Smooth muscle cell (in vitro differentiated cells): ENCODE measurements at regions not wholly inside any gene's neighbourhood (a gene's known extent, or its start where the extent isn't known, plus 50 kb on each side); places are given as distances from the start of the nearest gene placed in this dataset.

ENCODE experiments used
- DNase-seq: peaks from one replicate; lab custom pipeline; 2025; ENCODE audit not compliant: unreplicated experiment; lab: John Stamatoyannopoulos, UW
- H2AFZ ChIP-seq: fragments of 200-600 bp; sonication (generic); 2 replicates; pipeline ENCODE4 v1.6.0; 2016; ENCODE audit warnings: antibody characterized with exemption, low read depth, mild to moderate bottlenecking
- H3F3A ChIP-seq: fragments of 200-600 bp; sonication (generic); 2 replicates; pipeline ENCODE4 v1.6.0; 2017; ENCODE audit warnings: antibody characterized with exemption, low read depth
- H3K27ac ChIP-seq: fragments of 200-600 bp; sonication (generic); 2 replicates; pipeline ENCODE4 v1.5.1; 2016; ENCODE audit warnings: low read depth, mild to moderate bottlenecking
- H3K27me3 ChIP-seq: fragments of 200-600 bp; sonication (generic); 2 replicates; pipeline ENCODE4 v1.6.1; 2016; ENCODE audit warnings: low read depth, mild to moderate bottlenecking
- H3K36me3 ChIP-seq: fragments of 200-600 bp; sonication (generic); 2 replicates; pipeline ENCODE4 v1.5.1; 2016; ENCODE audit warnings: low read depth
- H3K4me1 ChIP-seq: fragments of 200-600 bp; sonication (generic); 2 replicates; pipeline ENCODE4 v1.5.1; 2016; ENCODE audit warnings: low read depth
- H3K4me2 ChIP-seq: fragments of 200-600 bp; sonication (generic); 2 replicates; pipeline ENCODE4 v1.6.0; 2016; ENCODE audit warnings: mild to moderate bottlenecking
- H3K4me3 ChIP-seq: fragments of 200-600 bp; sonication (generic); 2 replicates; pipeline ENCODE4 v1.5.1; 2016; ENCODE audit warnings: mild to moderate bottlenecking
- H3K79me2 ChIP-seq: fragments of 200-600 bp; sonication (generic); 2 replicates; pipeline ENCODE4 v1.6.0; 2016; ENCODE audit warnings: low read depth, mild to moderate bottlenecking
- H3K9ac ChIP-seq: fragments of 200-600 bp; sonication (generic); 2 replicates; pipeline ENCODE4 v1.6.0; 2016; ENCODE audit warnings: low read depth
- H3K9me3 ChIP-seq: fragments of 200-600 bp; sonication (generic); replicated peaks from 2 replicates; pipeline ENCODE4 v1.5.1; 2016; ENCODE audit warnings: low read depth
- H4K20me1 ChIP-seq: fragments of 200-600 bp; sonication (generic); 2 replicates; pipeline ENCODE4 v1.6.0; 2016; ENCODE audit warnings: low read depth
- WGBS: methylation state at CpG from one replicate; pipeline ENCODE4 v1.1.7; 2016; ENCODE audit warnings: low lambda C conversion rate; 5-methylcytosine and 5-hydroxymethylcytosine counted together
- TF ChIP-seq, protein P1 (sequence below): fragments of 200-600 bp; sonication (generic); IDR thresholded peaks from 2 replicates; pipeline ENCODE4 v1.5.1; 2017; ENCODE audit warnings: borderline replicate concordance, mild to moderate bottlenecking, antibody characterized with exemption; ENCODE audit not compliant: insufficient read depth, poor library complexity, severe bottlenecking

- H4K20me1 ChIP-seq = peaks cover 13% of the 10 kb centered on the region
- no peak for DNase-seq
- no peaks in the 10 kb centered on the region for H3K4me1 ChIP-seq
- no peaks in the 10 kb centered on the region for H3K79me2 ChIP-seq
- no peaks in the 10 kb centered on the region for H3F3A ChIP-seq
- no peak overlapping the region for H3K27ac ChIP-seq
- no peaks in the 10 kb centered on the region for H3K27me3 ChIP-seq
- no peaks in the 10 kb centered on the region for H3K36me3 ChIP-seq
- no peak overlapping the region for H3K9ac ChIP-seq
- no peaks in the 10 kb centered on the region for H3K9me3 ChIP-seq
- no peak overlapping the region for H2AFZ ChIP-seq
- WGBS = 85% methylated on average over 26 of the region's 26 CpGs
- TF ChIP-seq, protein P1, sequence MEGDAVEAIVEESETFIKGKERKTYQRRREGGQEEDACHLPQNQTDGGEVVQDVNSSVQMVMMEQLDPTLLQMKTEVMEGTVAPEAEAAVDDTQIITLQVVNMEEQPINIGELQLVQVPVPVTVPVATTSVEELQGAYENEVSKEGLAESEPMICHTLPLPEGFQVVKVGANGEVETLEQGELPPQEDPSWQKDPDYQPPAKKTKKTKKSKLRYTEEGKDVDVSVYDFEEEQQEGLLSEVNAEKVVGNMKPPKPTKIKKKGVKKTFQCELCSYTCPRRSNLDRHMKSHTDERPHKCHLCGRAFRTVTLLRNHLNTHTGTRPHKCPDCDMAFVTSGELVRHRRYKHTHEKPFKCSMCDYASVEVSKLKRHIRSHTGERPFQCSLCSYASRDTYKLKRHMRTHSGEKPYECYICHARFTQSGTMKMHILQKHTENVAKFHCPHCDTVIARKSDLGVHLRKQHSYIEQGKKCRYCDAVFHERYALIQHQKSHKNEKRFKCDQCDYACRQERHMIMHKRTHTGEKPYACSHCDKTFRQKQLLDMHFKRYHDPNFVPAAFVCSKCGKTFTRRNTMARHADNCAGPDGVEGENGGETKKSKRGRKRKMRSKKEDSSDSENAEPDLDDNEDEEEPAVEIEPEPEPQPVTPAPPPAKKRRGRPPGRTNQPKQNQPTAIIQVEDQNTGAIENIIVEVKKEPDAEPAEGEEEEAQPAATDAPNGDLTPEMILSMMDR = no peak
- H3K4me3 ChIP-seq = no peak overlapping the region
- no peak overlapping the region for H3K4me2 ChIP-seq
These were observed 1125.0 kb downstream of the BRD1 start for GRCh38 chr22:48702573-48703264.

- H3F3A ChIP-seq = no peaks in the 10 kb centered on the region
- H3K4me1 ChIP-seq = no peaks in the 10 kb centered on the region
- TF ChIP-seq, protein P1 = no peak
- no peaks in the 10 kb centered on the region for H3K27me3 ChIP-seq
- H3K4me3 ChIP-seq = no peak overlapping the region
- DNase-seq = no peak
- no peak overlapping the region for H3K9ac ChIP-seq
- H4K20me1 ChIP-seq = peaks cover 13% of the 10 kb centered on the region
- H3K27ac ChIP-seq = no peak overlapping the region
- no peaks in the 10 kb centered on the region for H3K36me3 ChIP-seq
- no peaks in the 10 kb centered on the region for H3K79me2 ChIP-seq
- WGBS = 95% methylated on average over 21 of the region's 23 CpGs
- H2AFZ ChIP-seq = no peak overlapping the region
- no peaks in the 10 kb centered on the region for H3K9me3 ChIP-seq
- H3K4me2 ChIP-seq = no peak overlapping the region
These were observed 1126.2 kb downstream of the BRD1 start for GRCh38 chr22:48701296-48702030.

DNA sequence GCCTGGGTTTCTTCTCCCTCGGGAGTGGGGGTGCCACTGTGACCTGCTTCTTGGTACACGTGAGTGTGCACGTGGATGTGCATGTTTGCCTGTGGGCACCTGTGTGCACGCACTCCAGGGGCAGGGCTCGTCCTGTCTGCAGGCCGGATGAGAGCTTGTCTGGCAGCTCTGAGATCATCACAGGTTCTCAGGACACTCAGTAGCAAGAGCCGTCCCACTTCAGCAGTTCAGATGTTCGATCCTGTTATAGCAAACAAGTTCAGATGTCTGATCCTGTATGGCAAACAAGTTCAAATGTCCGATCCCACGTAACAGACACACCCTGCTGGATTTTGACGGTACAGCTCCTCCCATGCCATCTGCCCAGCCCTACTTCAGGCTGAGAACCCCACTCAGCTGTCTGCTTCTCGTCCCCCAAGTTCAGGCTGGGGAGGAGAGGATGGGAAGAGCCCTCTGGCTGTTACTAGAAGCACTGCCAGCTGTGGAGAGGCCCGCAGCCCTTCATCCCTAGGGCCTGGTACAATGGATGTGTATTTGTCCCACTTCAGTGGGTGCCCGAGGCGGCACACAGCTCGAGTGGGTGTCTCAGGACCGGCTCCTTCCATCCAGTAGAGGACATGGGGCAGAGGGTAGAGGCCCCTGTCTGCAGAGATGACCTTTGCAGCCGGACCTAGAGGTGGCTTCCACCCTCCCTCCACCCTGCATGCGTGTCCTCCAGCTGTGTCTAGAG lies 1126.9 kb downstream of the BRD1 start:
- Histone ChIP-seq H3K27ac (no peak overlapping the region), H2AFZ (no peak overlapping the region), H3K79me2 (no peaks in the 10 kb centered on the region), H3K27me3 (no peaks in the 10 kb centered on the region), H3K4me1 (no peaks in the 10 kb centered on the region), H3F3A (no peaks in the 10 kb centered on the region), H3K4me2 (no peak overlapping the region), H4K20me1 (peaks cover 17% of the 10 kb centered on the region), H3K9ac (no peak overlapping the region), H3K9me3 (no peaks in the 10 kb centered on the region), H3K4me3 (no peak overlapping the region), H3K36me3 (no peaks in the 10 kb centered on the region)
- TF ChIP-seq, protein P1 = no peak
- DNase-seq = no peak
- 92% methylated on average over 19 of the region's 19 CpGs for WGBS
